Kidney glomerular epithelial cell (primary cell): ENCODE measurements at regions not wholly inside any gene's neighbourhood (a gene's known extent, or its start where the extent isn't known, plus 50 kb on each side); places are given as distances from the start of the nearest gene placed in this dataset.

Experiments
- DNase-seq: peaks from one replicate; lab custom pipeline; 2025; lab: John Stamatoyannopoulos, UW

DNA sequence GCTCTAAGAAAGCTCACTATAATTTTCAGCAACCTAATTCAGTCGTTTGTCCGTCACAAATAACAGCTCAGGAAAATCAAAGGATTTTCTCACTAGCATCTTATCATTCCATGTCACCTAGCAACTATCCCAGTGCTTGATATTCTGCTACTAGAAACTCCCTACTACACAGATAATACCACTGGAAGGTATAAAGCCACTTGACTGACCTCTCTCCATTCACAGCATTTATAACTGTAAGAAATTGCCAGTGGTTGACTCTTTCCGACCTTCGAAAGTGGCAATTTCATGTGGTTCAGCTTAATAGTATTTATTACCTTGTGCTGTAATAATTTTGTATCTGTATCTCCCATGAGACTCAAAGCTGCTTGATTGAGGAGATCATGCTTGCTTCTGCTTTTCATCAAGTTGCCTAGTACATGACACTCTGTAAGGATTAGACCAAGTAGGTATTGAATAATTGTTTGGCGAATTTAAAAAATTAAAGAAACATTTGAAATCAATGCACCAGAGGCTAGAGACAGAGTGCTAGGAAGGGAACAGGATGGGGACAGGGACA, 79.6 kb upstream of the TACR1 start:
- no peak for DNase-seq

DNA sequence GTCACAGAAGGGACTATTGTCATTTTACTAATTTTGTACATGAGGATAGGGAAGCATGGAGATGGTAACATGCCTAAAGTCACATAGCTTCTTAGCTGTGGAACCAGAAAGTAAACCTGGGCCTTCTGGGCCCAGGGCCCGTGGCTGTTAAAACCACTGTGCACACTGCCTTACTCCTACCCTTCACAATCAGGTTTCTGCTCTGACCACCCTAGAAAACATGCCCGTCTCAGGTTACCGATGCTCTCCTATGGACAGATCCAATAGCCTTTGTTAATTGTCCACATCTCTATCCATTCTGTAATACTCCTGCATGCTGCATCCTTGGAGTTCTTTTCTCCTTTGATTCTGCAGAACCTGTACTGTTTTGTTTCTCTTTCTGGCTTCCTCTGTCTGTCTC, 79.0 kb upstream of the TACR1 start:
- DNase-seq = no peak

DNA sequence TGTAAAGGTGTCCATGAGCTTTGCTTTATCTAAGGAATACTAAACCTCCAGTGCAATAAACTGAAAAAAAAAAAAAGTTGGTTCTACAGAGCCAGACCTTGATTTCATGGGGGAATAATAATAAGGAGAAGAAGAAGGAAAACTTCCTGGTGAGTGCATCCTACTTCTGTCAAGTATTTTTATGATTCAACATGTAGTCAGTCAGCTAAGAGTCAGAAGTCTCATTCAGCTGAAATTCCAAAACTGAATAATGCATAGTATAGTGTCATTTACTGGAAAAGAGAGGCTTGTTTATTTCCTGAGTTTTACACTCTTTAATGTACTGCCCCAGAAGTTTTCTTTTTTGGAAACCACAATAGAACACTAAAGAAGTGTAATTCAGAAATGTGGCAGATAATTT, 77.8 kb upstream of the TACR1 start:
- peak; percentile 27 for DNase-seq

DNA sequence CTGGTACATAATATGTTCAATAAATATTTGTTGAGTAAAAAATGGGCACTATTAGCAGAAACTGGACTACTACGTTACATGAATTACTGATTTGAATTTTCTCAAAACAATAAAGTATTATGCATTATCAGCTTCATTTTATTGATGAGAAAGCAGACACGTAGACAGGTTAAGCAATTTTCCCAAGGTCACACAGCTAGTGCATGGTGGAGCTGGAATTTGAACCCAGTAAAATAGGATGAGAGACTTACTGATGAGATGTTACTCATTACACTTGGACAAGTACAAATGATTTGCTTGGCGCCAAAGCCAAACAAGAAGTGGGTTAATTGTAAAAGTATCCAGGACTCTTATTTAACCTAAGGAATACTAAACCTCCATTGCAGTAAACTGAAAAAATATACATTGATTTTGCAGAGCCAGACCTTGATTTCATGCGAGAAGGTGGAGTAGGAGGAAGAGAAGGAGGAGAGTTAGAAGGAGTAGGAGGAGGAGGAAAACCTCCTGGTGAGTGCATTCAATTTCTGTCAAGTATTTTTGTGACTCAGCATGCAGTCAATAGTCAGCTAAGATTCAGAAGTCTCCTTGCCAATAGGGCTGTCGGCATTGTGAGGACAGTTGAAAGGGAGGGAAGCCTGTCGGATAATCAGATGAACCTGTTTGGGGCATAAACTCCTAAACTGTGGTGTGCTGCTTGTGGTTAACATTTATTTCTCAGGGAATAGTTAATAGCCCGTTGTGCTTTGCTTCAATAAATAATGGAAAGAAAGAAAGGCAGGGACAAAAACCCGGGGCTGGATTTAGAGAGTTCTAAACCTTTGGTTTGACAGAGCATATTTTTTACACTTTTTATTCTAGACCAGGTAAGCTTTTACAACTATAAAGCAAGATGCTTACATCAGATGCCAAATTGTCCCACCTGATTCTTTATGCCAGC, 77.0 kb upstream of the TACR1 start:
- peak; percentile 22 for DNase-seq

DNA sequence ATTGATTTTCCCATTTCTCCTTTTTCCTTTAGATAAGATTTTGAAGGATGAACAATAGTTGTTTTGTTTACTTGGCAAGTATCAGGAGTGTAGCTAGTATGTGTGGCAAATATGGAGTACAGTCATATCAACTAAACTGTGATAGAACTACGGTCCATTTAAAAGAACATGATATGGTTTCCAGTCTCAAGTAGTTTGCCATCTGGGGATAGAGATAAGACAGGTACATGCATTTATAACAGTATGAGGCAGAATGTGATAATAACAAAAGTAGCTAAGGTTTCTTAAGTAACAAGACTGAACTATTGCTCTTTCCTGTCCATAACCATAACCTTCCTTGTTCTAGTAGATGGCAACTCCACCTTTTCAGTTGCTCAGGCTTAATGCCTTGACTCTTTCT, 75.6 kb upstream of the TACR1 start:
- DNase-seq = no peak

DNA sequence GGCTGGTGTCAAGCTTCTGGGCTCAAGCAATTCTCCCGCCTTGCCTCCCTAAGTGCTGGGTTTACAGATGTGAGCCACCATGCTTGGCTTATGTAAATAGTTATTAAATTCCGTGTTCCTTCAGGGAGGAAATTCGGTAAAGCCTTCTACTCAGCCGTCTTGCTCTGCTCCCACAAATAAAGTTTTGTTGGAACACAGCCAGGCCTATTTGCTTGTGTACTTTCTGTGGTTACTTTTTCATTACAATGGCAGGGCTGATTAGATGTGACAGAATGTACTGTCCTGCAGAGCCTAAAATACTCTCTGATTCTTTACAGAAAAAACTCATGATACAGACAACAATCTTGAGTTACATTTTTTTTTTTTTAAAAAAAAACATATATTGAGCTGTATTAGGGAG, 68.8 kb upstream of the TACR1 start:
- DNase-seq = no peak

DNA sequence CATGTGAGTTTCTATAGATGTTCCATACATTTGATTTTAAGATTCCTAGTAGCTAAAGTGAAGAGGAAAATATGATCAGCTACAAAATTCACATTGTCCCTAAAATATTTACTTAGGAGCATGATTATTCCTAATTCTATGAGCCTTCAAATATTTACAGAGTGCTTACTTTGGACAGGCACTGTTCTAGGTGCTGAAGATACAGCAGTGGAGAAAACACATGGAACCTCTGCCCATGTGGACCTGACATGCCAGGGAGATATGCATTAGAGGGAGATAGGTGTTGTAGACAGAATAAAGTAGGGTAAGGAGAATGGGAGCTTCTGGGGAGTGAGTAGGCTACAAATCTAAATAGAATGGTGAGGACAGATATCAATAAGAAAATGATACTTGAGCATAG, 62.6 kb upstream of the TACR1 start:
- no peak for DNase-seq

DNA sequence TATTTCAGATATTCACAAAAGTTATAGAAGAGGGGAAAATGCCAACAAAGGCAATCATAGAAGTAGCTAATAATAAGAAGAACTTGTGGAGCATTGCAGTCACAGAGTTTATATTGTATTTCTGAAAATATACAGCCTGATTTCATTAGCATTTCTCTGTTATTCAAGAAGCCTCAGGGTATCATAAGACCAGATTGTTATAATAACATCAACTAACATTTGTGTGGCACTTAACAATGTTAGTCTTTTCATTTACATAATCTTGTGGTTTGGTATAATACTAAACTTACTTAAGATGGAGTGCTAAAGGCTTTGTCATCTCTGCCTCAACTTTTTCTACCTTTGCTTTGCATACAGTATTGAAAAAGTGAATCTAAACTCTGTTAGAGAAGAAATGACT, 61.6 kb upstream of the TACR1 start:
- DNase-seq = no peak

DNA sequence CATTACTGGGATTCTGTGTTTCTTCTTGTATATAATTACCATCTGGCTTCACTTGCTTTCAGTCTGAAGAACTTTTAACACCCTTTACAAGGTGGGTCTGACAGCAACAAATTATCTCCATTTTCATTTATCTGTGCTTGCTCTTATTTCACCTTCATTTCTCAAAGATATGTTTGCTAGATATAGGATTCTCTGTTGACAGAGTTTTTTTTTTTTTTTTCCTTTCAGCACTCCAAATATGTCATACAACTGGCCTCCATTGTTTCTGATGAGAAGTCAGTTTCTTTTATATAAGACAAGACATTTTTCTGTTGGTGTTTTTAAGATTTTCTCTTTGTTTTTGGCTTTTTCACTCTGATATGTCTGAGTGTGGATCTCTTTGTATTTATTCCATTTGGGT, 59.3 kb upstream of the TACR1 start:
- no peak for DNase-seq

DNA sequence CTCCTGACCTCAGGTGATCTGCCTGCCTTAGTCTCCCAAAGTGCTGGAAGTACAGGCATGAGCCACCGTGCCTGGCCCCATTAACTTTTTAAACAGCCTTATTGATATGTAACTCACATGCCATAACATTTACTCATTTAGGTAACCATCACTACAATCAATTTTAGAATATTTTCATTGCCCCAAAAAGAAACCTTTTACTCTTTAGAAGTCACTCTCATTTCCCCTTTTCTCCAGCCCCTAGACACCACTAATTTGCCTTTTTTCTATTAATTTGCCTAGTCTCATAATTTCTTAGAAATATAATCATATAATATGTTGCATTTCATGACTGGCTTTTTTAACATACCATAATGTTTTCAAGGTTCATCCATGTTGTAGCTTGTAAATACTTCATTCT, 57.2 kb upstream of the TACR1 start:
- no peak for DNase-seq

DNA sequence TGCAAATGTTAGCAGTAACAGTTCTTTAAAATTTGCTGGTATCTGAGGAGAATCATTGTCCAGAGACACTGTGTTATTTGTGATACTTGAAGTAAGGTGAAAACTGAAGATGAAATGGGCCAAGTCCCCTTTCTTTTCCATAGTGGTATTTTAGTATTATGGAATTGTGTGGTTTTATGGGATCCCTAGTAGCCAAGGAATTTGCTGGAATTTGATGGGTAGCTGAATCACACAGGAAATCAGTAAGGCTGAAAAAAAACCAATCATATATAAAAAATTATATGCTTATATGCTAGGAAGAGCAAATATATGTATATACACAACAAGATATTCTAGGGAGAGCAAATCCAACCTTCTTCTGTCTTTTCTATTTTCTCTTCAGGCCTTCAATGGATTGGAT, 54.2 kb upstream of the TACR1 start:
- DNase-seq = no peak

DNA sequence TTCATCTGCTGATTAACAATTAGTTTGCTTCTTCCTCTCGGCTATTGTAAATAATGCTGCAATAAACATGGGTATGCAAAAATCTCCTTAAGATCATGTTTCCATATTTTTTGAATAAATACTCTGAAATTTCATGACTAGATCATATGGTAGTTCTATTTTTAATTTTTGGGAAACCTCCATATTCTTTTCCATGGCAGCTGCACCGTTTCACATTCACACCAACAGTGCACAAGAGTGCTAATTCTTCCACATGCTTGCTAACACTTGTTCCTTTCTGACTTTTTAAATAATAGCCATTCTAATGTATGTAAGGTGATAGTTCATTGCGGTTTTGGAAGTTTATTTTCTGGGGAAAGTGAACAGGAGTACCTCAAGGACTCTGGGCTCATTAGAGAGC, 52.6 kb upstream of the TACR1 start:
- DNase-seq = no peak
